DMS53 (cell line): ENCODE measurements at regions not wholly inside any gene's neighbourhood (a gene's known extent, or its start where the extent isn't known, plus 50 kb on each side); places are given as distances from the start of the nearest gene placed in this dataset.
"Not testable (repeated sequence)": the region's sequence is repeated elsewhere in the genome, so short reads cannot be mapped to it uniquely, and the experiment has no call there.

ENCODE experiments used
- DNase-seq: peaks from one replicate; lab custom pipeline; 2025; lab: John Stamatoyannopoulos, UW

- no peak for DNase-seq
These were observed 89.2 kb upstream of the STMND1 start for GRCh38 chr6:17012421-17013225.

GRCh38 chr6:17011985-17012384 is 89.9 kb upstream of the STMND1 start:
- DNase-seq: no peak

- no peak for DNase-seq
These were observed 94.1 kb upstream of the STMND1 start for GRCh38 chr6:17007749-17008148.

- DNase-seq: no peak
These were observed 95.3 kb upstream of the STMND1 start for GRCh38 chr6:17006543-17006942.

GRCh38 chr6:17004269-17004668 is 97.6 kb upstream of the STMND1 start:
- no peak for DNase-seq

GRCh38 chr6:17002123-17002522 is 99.7 kb upstream of the STMND1 start:
- DNase-seq: no peak

- no peak for DNase-seq
These were observed 100.7 kb upstream of the STMND1 start for GRCh38 chr6:17001188-17001587.

GRCh38 chr6:16999491-17000436 is 102.1 kb upstream of the STMND1 start:
- peak; percentile 64 for DNase-seq

- no peak for DNase-seq
These were observed 103.4 kb upstream of the STMND1 start for GRCh38 chr6:16998461-16998860.

- no peak for DNase-seq
These were observed 106.2 kb upstream of the STMND1 start for GRCh38 chr6:16995511-16996250.

GRCh38 chr6:16993396-16993795 is 108.5 kb upstream of the STMND1 start:
- DNase-seq: no peak

- no peak for DNase-seq
These were observed 109.7 kb upstream of the STMND1 start for GRCh38 chr6:16991981-16992629.

- not testable (repeated sequence) for DNase-seq
These were observed 111.9 kb upstream of the STMND1 start for GRCh38 chr6:16989976-16990375.

- DNase-seq: no peak
These were observed 112.5 kb upstream of the STMND1 start for GRCh38 chr6:16989382-16989781.

- DNase-seq: no peak
These were observed 113.9 kb upstream of the STMND1 start for GRCh38 chr6:16987996-16988395.

GRCh38 chr6:16985513-16986284 is 116.2 kb upstream of the STMND1 start:
- no peak for DNase-seq

GRCh38 chr6:16982807-16983206 is 119.0 kb upstream of the STMND1 start:
- no peak for DNase-seq

GRCh38 chr6:16979677-16980370 is 122.0 kb upstream of the STMND1 start:
- DNase-seq: no peak

- no peak for DNase-seq
These were observed 123.2 kb upstream of the STMND1 start for GRCh38 chr6:16978686-16979085.
